Left lung (tissue), 4 donors: ENCODE measurements at regions not wholly inside any gene's neighbourhood (a gene's known extent, or its start where the extent isn't known, plus 50 kb on each side); places are given as distances from the start of the nearest gene placed in this dataset.

Experiments used
- ATAC-seq: fragments of 200-7000 bp; cut with Tn5 transposase; one replicate; pipeline ENCODE4 v1.9.1; 2020; ENCODE audit warnings: moderate library complexity
- DNase-seq, 4 donors: peaks; one replicate each; pipeline ENCODE4 v3.0.0-alpha.2; 2013 to 2020
- H3K27ac ChIP-seq, 2 donors: fragments of 200-600 bp; sonication (generic) in 1 of 2; one replicate each; pipeline versions ENCODE4 v1.5.0 to v1.8.0; 2020 to 2021
- H3K27me3 ChIP-seq, 2 donors: fragments of 200-600 bp; sonication (generic) in 1 of 2; one replicate each; pipeline versions ENCODE4 v1.5.0 to v1.8.0; 2020 to 2021
- H3K36me3 ChIP-seq, 2 donors: fragments of 200-600 bp; sonication (generic) in 1 of 2; one replicate each; pipeline versions ENCODE4 v1.5.0 to v1.8.0; 2020 to 2021
- H3K4me1 ChIP-seq, 2 donors: fragments of 200-600 bp; one replicate each; pipeline ENCODE4 v1.8.0; 2021
- H3K4me3 ChIP-seq, 2 donors: fragments of 200-600 bp; sonication (generic) in 1 of 2; one replicate each; pipeline versions ENCODE4 v1.5.0 to v1.8.0; 2020 to 2021; ENCODE audit warnings: mild to moderate bottlenecking in 1 of 2
- H3K9me3 ChIP-seq, 2 donors: fragments of 200-600 bp; sonication (generic) in 1 of 2; one replicate each; pipeline versions ENCODE4 v1.5.0 to v1.8.0; 2020 to 2021
- CTCF ChIP-seq, 2 donors: fragments of 200-600 bp; sonication (generic) in 1 of 2; IDR thresholded peaks; one replicate each; pipeline versions ENCODE4 v1.5.0 to v1.8.0; 2021; ENCODE audit warnings: antibody characterized with exemption in 2 of 2
- intact Hi-C, 2 donors: fragments of 100-400 bp; cut with DNase I; formaldehyde crosslinking; loops; one replicate each; pipeline versions ENCODE4 v1.11.2 to v1.14.2; 2022
- donor health status: DM: no; HTN: yes; CAD: no.
- donor health status: DM: no; HTN: no; CAD: no.

- Histone ChIP-seq H3K27me3 (no peaks in the 10 kb centered on the region), H3K4me1 (peaks cover 0 to 12% of the 10 kb centered on the region in 2 donors), H3K36me3 (no peaks in the 10 kb centered on the region), H3K9me3 (peaks cover 0 to 6% of the 10 kb centered on the region in 2 donors), H3K4me3 (no peak overlapping the region), H3K27ac (no peak overlapping the region)
- intact Hi-C loops: no loop called here
- DNase-seq: peak; percentile 29 to 47 (median 40)
- no peak for TF ChIP-seq CTCF (IDR thresholded peaks at IDR 0.05)
- peak; percentile 19 for ATAC-seq
Measured at GRCh38 chr10:124267231-124267885, 151.4 kb downstream of the OAT start.

GRCh38 chr10:124266468-124267230, 152.1 kb downstream of the OAT start:
- Histone ChIP-seq H3K4me1 (peaks cover 0 to 12% of the 10 kb centered on the region in 2 donors), H3K27me3 (no peaks in the 10 kb centered on the region), H3K27ac (no peak overlapping the region), H3K4me3 (no peak overlapping the region), H3K36me3 (no peaks in the 10 kb centered on the region), H3K9me3 (no peaks in the 10 kb centered on the region)
- DNase-seq (peak in 2 of 4 donors; percentile 24 to 33), ATAC-seq (peak; percentile 38)
- TF ChIP-seq CTCF (IDR thresholded peaks at IDR 0.05): no peak
- intact Hi-C loops: no loop called here

- no peak for TF ChIP-seq CTCF (IDR thresholded peaks at IDR 0.05)
- Histone ChIP-seq H3K4me3 (no peak overlapping the region), H3K4me1 (peaks cover 0 to 12% of the 10 kb centered on the region in 2 donors), H3K27me3 (no peaks in the 10 kb centered on the region), H3K9me3 (no peaks in the 10 kb centered on the region), H3K36me3 (no peaks in the 10 kb centered on the region), H3K27ac (no peak overlapping the region)
- ATAC-seq (no peak), DNase-seq (peak in 1 of 4 donors; percentile 43)
- intact Hi-C loops: no loop called here
Measured at GRCh38 chr10:124265776-124266467, 152.8 kb downstream of the OAT start.

- intact Hi-C loops: no loop called here
- Histone ChIP-seq H3K4me1 (peaks cover 0 to 12% of the 10 kb centered on the region in 2 donors), H3K27me3 (no peaks in the 10 kb centered on the region), H3K4me3 (no peak overlapping the region), H3K36me3 (no peaks in the 10 kb centered on the region), H3K27ac (no peak overlapping the region), H3K9me3 (no peaks in the 10 kb centered on the region)
- peak in 2 of 4 donors; percentile 24 to 42 for DNase-seq
- no peak for TF ChIP-seq CTCF (IDR thresholded peaks at IDR 0.05)
- ATAC-seq: no peak
Measured at GRCh38 chr10:124265391-124265745, 153.4 kb downstream of the OAT start.
